Large intestine (tissue), 3 donors: ENCODE measurements at regions not wholly inside any gene's neighbourhood (a gene's known extent, or its start where the extent isn't known, plus 50 kb on each side); places are given as distances from the start of the nearest gene placed in this dataset.

Source experiments
- DNase-seq, 2 donors: peaks; one replicate each; pipeline versions ENCODE4 v3.0.0 to v3.0.0-alpha.2; 2013
- H3K27ac ChIP-seq: one replicate; pipeline ENCODE4 v1.5.1; 2013; ENCODE audit warnings: low read length
- H3K27me3 ChIP-seq: 2 replicates; pipeline ENCODE4 v1.6.1; 2013; ENCODE audit warnings: low read length; ENCODE audit not compliant: control insufficient read depth, insufficient read depth
- H3K36me3 ChIP-seq: 2 replicates; pipeline ENCODE4 v1.6.1; 2013; ENCODE audit warnings: low read length; ENCODE audit not compliant: control insufficient read depth, insufficient read depth
- H3K4me1 ChIP-seq: one replicate; pipeline ENCODE4 v1.6.1; 2013; ENCODE audit warnings: low read length; ENCODE audit not compliant: control insufficient read depth, insufficient read depth
- H3K4me3 ChIP-seq: one replicate; pipeline ENCODE4 v1.5.1; 2013; ENCODE audit warnings: low read length
- H3K9me3 ChIP-seq: one replicate; pipeline ENCODE4 v1.6.1; 2013; ENCODE audit warnings: mild to moderate bottlenecking, low read depth, low read length, moderate library complexity; ENCODE audit not compliant: control insufficient read depth
- WGBS: methylation state at CpG from one replicate; pipeline ENCODE4 v1.1.5; 2013; ENCODE audit warnings: low lambda C conversion rate; ENCODE audit not compliant: insufficient coverage; 5-methylcytosine and 5-hydroxymethylcytosine counted together

GRCh38 chr5:107124376-107124775, 546.4 kb downstream of the EFNA5 start:
- DNase-seq, result no peak
- 100% methylated on average over 1 of the region's 1 CpG for WGBS

GRCh38 chr5:107123014-107123413, 547.7 kb downstream of the EFNA5 start:
- Histone ChIP-seq H3K4me3 (no peak overlapping the region), H3K36me3 (no peaks in the 10 kb centered on the region), H3K27me3 (no peaks in the 10 kb centered on the region), H3K4me1 (no peaks in the 10 kb centered on the region), H3K9me3 (no peaks in the 10 kb centered on the region), H3K27ac (no peak overlapping the region)
- no peak for DNase-seq
- no CpG with 5 or more reads among the region's 2 CpGs for WGBS

More at GRCh38 chr5:107124376-107124775, 546.4 kb downstream of the EFNA5 start:
- no peaks in the 10 kb centered on the region for H3K27me3 ChIP-seq
- H3K4me1 ChIP-seq, result no peaks in the 10 kb centered on the region
- H3K27ac ChIP-seq, result no peak overlapping the region
- no peaks in the 10 kb centered on the region for H3K9me3 ChIP-seq
- no peak overlapping the region for H3K4me3 ChIP-seq
- H3K36me3 ChIP-seq, result no peaks in the 10 kb centered on the region

GRCh38 chr5:107121793-107122519, 548.8 kb downstream of the EFNA5 start:
- no peak overlapping the region for H3K4me3 ChIP-seq

GRCh38 chr5:107119656-107120055, 551.1 kb downstream of the EFNA5 start:
- H3K36me3 ChIP-seq, result no peaks in the 10 kb centered on the region
- no peaks in the 10 kb centered on the region for H3K4me1 ChIP-seq
- 79% methylated on average over 2 of the region's 2 CpGs for WGBS
- no peak overlapping the region for H3K27ac ChIP-seq
- no peak for DNase-seq
- H3K4me3 ChIP-seq, result no peak overlapping the region
- H3K9me3 ChIP-seq, result no peaks in the 10 kb centered on the region
- no peaks in the 10 kb centered on the region for H3K27me3 ChIP-seq

More at GRCh38 chr5:107121793-107122519, 548.8 kb downstream of the EFNA5 start:
- no peak for DNase-seq
- H3K36me3 ChIP-seq, result no peaks in the 10 kb centered on the region
- H3K4me1 ChIP-seq, result no peaks in the 10 kb centered on the region
- no peaks in the 10 kb centered on the region for H3K9me3 ChIP-seq
- H3K27ac ChIP-seq, result no peak overlapping the region
- no peaks in the 10 kb centered on the region for H3K27me3 ChIP-seq
- WGBS, result no CpG with 5 or more reads among the region's 3 CpGs

- no peak for DNase-seq
- H3K4me1 ChIP-seq, result no peaks in the 10 kb centered on the region
- H3K27me3 ChIP-seq, result no peaks in the 10 kb centered on the region
- H3K4me3 ChIP-seq, result no peak overlapping the region
- WGBS, result no CpG with 5 or more reads among the region's 6 CpGs
- H3K9me3 ChIP-seq, result no peaks in the 10 kb centered on the region
- no peaks in the 10 kb centered on the region for H3K36me3 ChIP-seq
- no peak overlapping the region for H3K27ac ChIP-seq
Measured at GRCh38 chr5:107118184-107119019, 552.3 kb downstream of the EFNA5 start.

GRCh38 chr5:107112216-107112615, 558.5 kb downstream of the EFNA5 start:
- DNase-seq, result no peak
- 86% methylated on average over 2 of the region's 5 CpGs for WGBS
- no peaks in the 10 kb centered on the region for H3K4me1 ChIP-seq
- no peaks in the 10 kb centered on the region for H3K9me3 ChIP-seq
- H3K27me3 ChIP-seq, result no peaks in the 10 kb centered on the region
- H3K36me3 ChIP-seq, result no peaks in the 10 kb centered on the region
- no peak overlapping the region for H3K4me3 ChIP-seq
- H3K27ac ChIP-seq, result no peak overlapping the region

GRCh38 chr5:107104040-107104995, 566.4 kb downstream of the EFNA5 start:
- DNase-seq, result peak in 1 of 2 donors; percentile 4
- Histone ChIP-seq H3K4me3 (no peak overlapping the region), H3K27me3 (no peaks in the 10 kb centered on the region), H3K4me1 (no peaks in the 10 kb centered on the region), H3K9me3 (no peaks in the 10 kb centered on the region), H3K36me3 (no peaks in the 10 kb centered on the region), H3K27ac (no peak overlapping the region)
- no CpG with 5 or more reads among the region's 8 CpGs for WGBS

- Histone ChIP-seq H3K27me3 (no peaks in the 10 kb centered on the region), H3K27ac (no peak overlapping the region), H3K9me3 (no peaks in the 10 kb centered on the region), H3K4me3 (no peak overlapping the region), H3K36me3 (no peaks in the 10 kb centered on the region), H3K4me1 (no peaks in the 10 kb centered on the region)
- 100% methylated on average over 1 of the region's 3 CpGs for WGBS
- DNase-seq, result no peak
Measured at GRCh38 chr5:107103522-107103921, 567.2 kb downstream of the EFNA5 start.

GRCh38 chr5:107100121-107100520, 570.6 kb downstream of the EFNA5 start:
- H3K4me1 ChIP-seq, result no peaks in the 10 kb centered on the region
- no peak overlapping the region for H3K27ac ChIP-seq
- DNase-seq, result no peak
- 80% methylated on average over 2 of the region's 3 CpGs for WGBS
- H3K9me3 ChIP-seq, result no peaks in the 10 kb centered on the region
- no peak overlapping the region for H3K4me3 ChIP-seq
- H3K36me3 ChIP-seq, result no peaks in the 10 kb centered on the region
- no peaks in the 10 kb centered on the region for H3K27me3 ChIP-seq

GRCh38 chr5:107099506-107099905, 571.2 kb downstream of the EFNA5 start:
- DNase-seq, result no peak
- WGBS, result 93% methylated on average over 2 of the region's 4 CpGs
- no peaks in the 10 kb centered on the region for H3K4me1 ChIP-seq

More at GRCh38 chr5:107099506-107099905, 571.2 kb downstream of the EFNA5 start:
- Histone ChIP-seq H3K9me3 (no peaks in the 10 kb centered on the region), H3K27me3 (no peaks in the 10 kb centered on the region), H3K4me3 (no peak overlapping the region), H3K27ac (no peak overlapping the region), H3K36me3 (no peaks in the 10 kb centered on the region)
